H9 (cell line): ENCODE measurements at regions not wholly inside any gene's neighbourhood (a gene's known extent, or its start where the extent isn't known, plus 50 kb on each side); places are given as distances from the start of the nearest gene placed in this dataset.

Experiments
- DNase-seq: peaks from one replicate; pipeline ENCODE4 v3.0.0-alpha.2; 2017
- H2AFZ ChIP-seq: one replicate; pipeline ENCODE4 v1.6.1; 2013; ENCODE audit warnings: mild to moderate bottlenecking, low read length, control low read depth, moderate library complexity
- H2AK5ac ChIP-seq: 2 replicates; pipeline ENCODE4 v1.6.1; 2013; ENCODE audit warnings: low read length, control low read depth, mixed read lengths; ENCODE audit not compliant: insufficient read length
- H2BK120ac ChIP-seq: one replicate; pipeline ENCODE4 v1.6.1; 2013; ENCODE audit warnings: low read depth, mild to moderate bottlenecking, low read length, control low read depth, inconsistent platforms; ENCODE audit not compliant: poor library complexity, severe bottlenecking
- H2BK12ac ChIP-seq: 2 replicates; pipeline ENCODE4 v1.6.1; 2013; ENCODE audit warnings: low read length, control low read depth, mixed read lengths, low read depth; ENCODE audit not compliant: insufficient read length
- H2BK15ac ChIP-seq: 2 replicates; pipeline ENCODE4 v1.6.1; 2013; ENCODE audit warnings: low read depth, low read length, control low read depth
- H2BK20ac ChIP-seq: one replicate; pipeline ENCODE4 v1.6.1; 2013; ENCODE audit warnings: low read depth, mild to moderate bottlenecking, low read length, control low read depth, inconsistent platforms; ENCODE audit not compliant: poor library complexity, severe bottlenecking
- H2BK5ac ChIP-seq: 2 replicates; pipeline ENCODE4 v1.6.1; 2013; ENCODE audit warnings: low read length, control low read depth, mixed read lengths; ENCODE audit not compliant: insufficient read length
- H3K14ac ChIP-seq: 2 replicates; pipeline ENCODE4 v1.6.1; 2013; ENCODE audit warnings: low read length, control low read depth; ENCODE audit not compliant: insufficient read depth
- H3K18ac ChIP-seq: 2 replicates; pipeline ENCODE4 v1.6.1; 2013; ENCODE audit warnings: low read depth, mild to moderate bottlenecking, mixed read lengths, low read length, control low read depth; ENCODE audit not compliant: insufficient read length
- H3K23ac ChIP-seq: 2 replicates; pipeline ENCODE4 v1.6.1; 2013; ENCODE audit warnings: low read length, control low read depth, mixed read lengths, low read depth; ENCODE audit not compliant: insufficient read length
- H3K23me2 ChIP-seq: 2 replicates; pipeline ENCODE4 v1.6.1; 2013; ENCODE audit warnings: low read depth, mild to moderate bottlenecking, mixed read lengths, low read length, control low read depth; ENCODE audit not compliant: insufficient read length, poor library complexity, severe bottlenecking
- H3K27ac ChIP-seq: 2 replicates; pipeline ENCODE4 v1.5.1; 2013; ENCODE audit warnings: low read length, control low read depth, mixed read lengths, low read depth; ENCODE audit not compliant: insufficient read length
- H3K27me3 ChIP-seq: 2 replicates; pipeline ENCODE4 v1.6.1; 2013; ENCODE audit warnings: low read length, control low read depth, inconsistent platforms; ENCODE audit not compliant: insufficient read depth
- H3K4ac ChIP-seq: 2 replicates; pipeline ENCODE4 v1.6.1; 2013; ENCODE audit warnings: low read depth, mild to moderate bottlenecking, control low read depth, inconsistent platforms, low read length, moderate library complexity
- H3K4me1 ChIP-seq: 2 replicates; pipeline ENCODE4 v1.6.1; 2013; ENCODE audit warnings: low read length, control low read depth, inconsistent platforms; ENCODE audit not compliant: insufficient read depth
- H3K4me2 ChIP-seq: 2 replicates; pipeline ENCODE4 v1.6.1; 2013; ENCODE audit warnings: low read length, control low read depth, mixed read lengths; ENCODE audit not compliant: insufficient read length, insufficient read depth
- H3K56ac ChIP-seq: 2 replicates; pipeline ENCODE4 v1.6.1; 2013; ENCODE audit warnings: low read depth, mild to moderate bottlenecking, mixed read lengths, low read length, control low read depth; ENCODE audit not compliant: insufficient read length
- H3K79me1 ChIP-seq: 2 replicates; pipeline ENCODE4 v1.6.1; 2013; ENCODE audit warnings: low read depth, mild to moderate bottlenecking, moderate library complexity, low read length, control low read depth, inconsistent platforms; ENCODE audit not compliant: insufficient read depth, poor library complexity, severe bottlenecking
- H3K79me2 ChIP-seq: 2 replicates; pipeline ENCODE4 v1.6.1; 2013; ENCODE audit warnings: low read length, control low read depth, inconsistent platforms; ENCODE audit not compliant: insufficient read depth
- H3K9ac ChIP-seq: 2 replicates; pipeline ENCODE4 v1.6.1; 2013; ENCODE audit warnings: low read length, control low read depth, mixed read lengths; ENCODE audit not compliant: insufficient read length; ENCODE audit errors: extremely low read depth
- H3K9me3 ChIP-seq: one replicate; pipeline ENCODE4 v1.6.1; 2013; ENCODE audit warnings: low read depth, low read length, inconsistent platforms; ENCODE audit not compliant: control insufficient read depth
- H3T11ph ChIP-seq: one replicate; pipeline ENCODE4 v1.6.1; 2013; ENCODE audit warnings: mild to moderate bottlenecking, low read length, control low read depth, inconsistent platforms
- H4K20me1 ChIP-seq: one replicate; pipeline ENCODE4 v1.6.1; 2013; ENCODE audit not compliant: control insufficient read depth, insufficient read length, insufficient read depth
- H4K5ac ChIP-seq: 2 replicates; pipeline ENCODE4 v1.6.1; 2013; ENCODE audit warnings: low read depth, mild to moderate bottlenecking, mixed read lengths, low read length, control low read depth; ENCODE audit not compliant: insufficient read length
- H4K8ac ChIP-seq: replicated peaks from 2 replicates; pipeline ENCODE4 v1.6.1; 2013; ENCODE audit warnings: low read length, control low read depth, mixed read lengths, low read depth; ENCODE audit not compliant: insufficient read length
- H4K91ac ChIP-seq: 2 replicates; pipeline ENCODE4 v1.6.1; 2013; ENCODE audit warnings: low read depth, mild to moderate bottlenecking, moderate library complexity, mixed read lengths, low read length, control low read depth; ENCODE audit not compliant: insufficient read length
- H3K27ac Mint-ChIP-seq, 3 experiments: 2 replicates in 2 of 3; 3 replicates in 1 of 3; pipeline ENCODE4 v1.8.0; 2020 to 2021; ENCODE audit warnings: mixed read lengths in 3 of 3, mild to moderate bottlenecking in 1 of 3, moderate library complexity in 1 of 3
- H3K27me3 Mint-ChIP-seq: 2 replicates; pipeline ENCODE4 v1.8.0; 2021; ENCODE audit warnings: low read depth, mild to moderate bottlenecking, moderate library complexity, mixed read lengths
- H3K36me3 Mint-ChIP-seq, 3 experiments: 2 replicates in 2 of 3; 3 replicates in 1 of 3; pipeline ENCODE4 v1.8.0; 2020 to 2021; ENCODE audit warnings: low read depth in 3 of 3, mixed read lengths in 3 of 3; ENCODE audit not compliant: insufficient read depth in 1 of 3
- H3K4me1 Mint-ChIP-seq, 2 experiments: 2 replicates each; pipeline ENCODE4 v1.8.0; 2020; ENCODE audit warnings: mixed read lengths in 2 of 2
- H3K4me3 Mint-ChIP-seq, 2 experiments: 2 replicates in 1 of 2; 3 replicates in 1 of 2; pipeline ENCODE4 v1.8.0; 2020 to 2021; ENCODE audit warnings: mild to moderate bottlenecking in 2 of 2, mixed read lengths in 2 of 2, moderate library complexity in 1 of 2
- H3K9me3 Mint-ChIP-seq, 2 experiments: 2 replicates in 1 of 2; 3 replicates in 1 of 2; pipeline ENCODE4 v1.8.0; 2020; ENCODE audit warnings: mild to moderate bottlenecking in 2 of 2, mixed read lengths in 2 of 2, moderate library complexity in 1 of 2
- WGBS: extraction: QIAGEN DNeasy Blood & Tissue Kit; methylation state at CpG from one replicate; pipeline ENCODE4 v1.1.7; 2013; ENCODE audit warnings: missing lambda C conversion rate, low lambda C conversion rate, mixed read lengths; ENCODE audit not compliant: insufficient read length; ENCODE audit errors: extremely low coverage; 5-methylcytosine and 5-hydroxymethylcytosine counted together
- TF ChIP-seq, protein P1 (sequence below): fragments of 200-600 bp; sonication (generic); conservative IDR thresholded peaks from 3 replicates; pipeline ENCODE4 v1.8.0; 2021; ENCODE audit warnings: antibody characterized with exemption, mild to moderate bottlenecking

DNA sequence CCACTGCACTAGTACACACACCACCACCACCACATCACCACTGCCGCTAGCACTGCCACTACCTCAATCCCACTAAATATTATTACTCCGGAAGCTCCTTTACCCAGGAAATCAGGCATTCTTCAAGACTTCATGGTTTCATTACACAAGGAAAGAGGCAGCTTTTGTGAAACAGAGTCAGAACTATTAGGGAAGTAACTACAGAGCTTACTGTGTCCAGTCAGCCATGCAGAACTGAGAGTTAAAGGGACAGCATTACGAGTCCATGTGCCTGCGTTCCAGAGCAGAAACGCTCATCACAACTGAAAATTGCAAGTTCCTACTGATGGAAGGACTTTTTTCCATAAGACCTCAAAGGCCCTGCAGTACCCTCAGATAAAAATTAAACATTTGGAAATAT is 103.2 kb upstream of the FRG1 start:
- Histone ChIP-seq H3K4ac (no peak overlapping the region), H3K27ac (no peak overlapping the region), H4K91ac (no peak overlapping the region), H3K14ac (no peak overlapping the region), H4K8ac (no peak overlapping the region), H3K27me3 (no peaks in the 10 kb centered on the region), H2BK120ac (no peak overlapping the region), H3K18ac (no peak overlapping the region), H3K79me1 (no peaks in the 10 kb centered on the region), H3K9me3 (peaks cover 15% of the 10 kb centered on the region), H4K5ac (no peak overlapping the region), H2BK15ac (no peak overlapping the region), H4K20me1 (no peaks in the 10 kb centered on the region), H3K23ac (no peak overlapping the region), H3K23me2 (no peaks in the 10 kb centered on the region), H2BK5ac (no peak overlapping the region), H2BK20ac (no peak overlapping the region), H3T11ph (no peak overlapping the region), H2BK12ac (no peak overlapping the region), H3K9ac (no peak overlapping the region), H3K4me1 (no peaks in the 10 kb centered on the region), H3K79me2 (no peaks in the 10 kb centered on the region), H3K56ac (no peak overlapping the region), H2AFZ (no peak overlapping the region), H2AK5ac (no peak overlapping the region), H3K4me2 (no peak overlapping the region)
- Mint-ChIP-seq H3K27me3 (no peaks in the 10 kb centered on the region; the same call in 1 of the 2 replicates), H3K36me3 (peaks cover 0 to 3% (median 2%) of the 10 kb centered on the region in 3 experiments; a peak in 3 of 7 replicates), H3K4me3 (no peak overlapping the region; a peak in 1 of 5 replicates), H3K4me1 (no peaks in the 10 kb centered on the region), H3K27ac (no peak overlapping the region), H3K9me3 (peaks cover 70 to 78% of the 10 kb centered on the region in 2 experiments)
- no CpG with 5 or more reads among the region's 5 CpGs for WGBS
- TF ChIP-seq, protein P1, sequence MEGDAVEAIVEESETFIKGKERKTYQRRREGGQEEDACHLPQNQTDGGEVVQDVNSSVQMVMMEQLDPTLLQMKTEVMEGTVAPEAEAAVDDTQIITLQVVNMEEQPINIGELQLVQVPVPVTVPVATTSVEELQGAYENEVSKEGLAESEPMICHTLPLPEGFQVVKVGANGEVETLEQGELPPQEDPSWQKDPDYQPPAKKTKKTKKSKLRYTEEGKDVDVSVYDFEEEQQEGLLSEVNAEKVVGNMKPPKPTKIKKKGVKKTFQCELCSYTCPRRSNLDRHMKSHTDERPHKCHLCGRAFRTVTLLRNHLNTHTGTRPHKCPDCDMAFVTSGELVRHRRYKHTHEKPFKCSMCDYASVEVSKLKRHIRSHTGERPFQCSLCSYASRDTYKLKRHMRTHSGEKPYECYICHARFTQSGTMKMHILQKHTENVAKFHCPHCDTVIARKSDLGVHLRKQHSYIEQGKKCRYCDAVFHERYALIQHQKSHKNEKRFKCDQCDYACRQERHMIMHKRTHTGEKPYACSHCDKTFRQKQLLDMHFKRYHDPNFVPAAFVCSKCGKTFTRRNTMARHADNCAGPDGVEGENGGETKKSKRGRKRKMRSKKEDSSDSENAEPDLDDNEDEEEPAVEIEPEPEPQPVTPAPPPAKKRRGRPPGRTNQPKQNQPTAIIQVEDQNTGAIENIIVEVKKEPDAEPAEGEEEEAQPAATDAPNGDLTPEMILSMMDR: no peak
- DNase-seq: no peak
